HG02610 (cell line): ENCODE measurements at regions not wholly inside any gene's neighbourhood (a gene's known extent, or its start where the extent isn't known, plus 50 kb on each side); places are given as distances from the start of the nearest gene placed in this dataset.
"Not testable (repeated sequence)": the region's sequence is repeated elsewhere in the genome, so short reads cannot be mapped to it uniquely, and the experiment has no call there.

ENCODE experiments used
- ATAC-seq: cut with Tn5 transposase; IDR thresholded peaks from one replicate; pipeline ENCODE4 v1.9.1; 2021; ENCODE audit warnings: mild to moderate bottlenecking, moderate library complexity; ENCODE audit not compliant: unreplicated experiment

DNA sequence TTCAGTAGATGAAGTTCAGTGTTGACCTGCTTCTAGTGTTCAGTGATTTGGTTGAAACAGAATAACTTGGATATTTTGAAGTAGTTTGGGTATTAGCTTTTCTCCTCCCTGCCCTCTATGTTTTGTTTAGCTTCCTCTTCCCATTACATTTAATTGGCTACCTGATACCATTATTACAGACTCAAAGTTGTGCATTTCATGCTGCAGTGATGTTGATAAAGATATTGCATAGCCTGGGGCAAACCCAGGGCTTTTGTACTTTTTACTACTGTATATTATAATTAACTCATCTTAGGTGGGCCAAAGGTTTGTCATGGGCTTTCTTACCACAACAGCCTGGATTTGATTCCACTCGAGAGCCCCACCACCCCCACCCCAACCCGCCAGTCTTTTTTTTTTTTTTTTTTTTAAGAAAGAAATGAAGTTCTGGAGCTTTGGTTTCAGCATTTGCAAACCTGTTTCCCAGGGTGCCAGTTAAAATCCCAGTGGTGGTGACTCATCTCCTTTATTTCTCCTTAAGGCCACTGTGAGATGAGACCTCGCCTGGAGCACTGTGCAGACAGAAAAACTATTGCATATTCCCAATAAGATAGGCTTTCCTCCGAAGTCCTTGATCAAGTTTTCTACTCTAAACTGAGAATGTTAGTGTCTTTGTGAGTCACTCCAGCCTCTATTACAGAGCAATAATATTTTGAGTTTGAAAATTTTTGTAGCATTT, 393.7 kb upstream of the FANCL start:
- no peak for ATAC-seq

DNA sequence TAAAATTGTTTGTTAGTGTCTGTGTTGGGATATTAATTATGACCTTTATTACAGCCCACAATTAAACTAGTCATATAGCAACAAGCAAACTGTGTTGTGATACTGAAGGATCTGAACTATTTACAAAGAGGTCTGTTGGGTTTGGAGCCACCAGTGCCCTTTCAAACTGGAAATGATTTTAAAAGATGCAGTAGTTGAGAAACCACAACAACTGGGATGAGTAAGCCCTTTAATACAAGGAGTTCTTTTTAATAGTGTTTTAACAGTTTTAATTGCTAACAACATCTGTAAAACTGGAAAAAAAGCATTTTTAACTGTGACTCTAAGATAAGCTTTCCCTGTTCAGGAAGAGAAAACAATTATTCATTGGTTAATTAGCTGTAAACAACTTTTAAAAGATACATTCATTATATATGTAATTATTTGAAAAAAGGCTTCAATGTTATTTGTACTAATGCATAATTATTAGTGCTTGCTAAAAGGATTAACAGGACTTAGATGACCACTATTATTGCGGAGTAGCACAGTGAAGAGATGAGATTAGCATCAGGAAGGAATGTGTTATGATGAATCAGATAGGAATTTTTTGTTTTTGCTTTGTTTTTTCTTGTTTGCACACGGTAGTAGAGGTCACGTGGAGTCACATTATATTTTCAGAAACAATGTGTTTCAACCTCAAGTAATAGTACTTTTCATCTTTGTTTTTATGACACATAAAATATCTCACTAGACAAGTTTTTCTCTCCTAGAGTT, 392.7 kb upstream of the FANCL start:
- no peak for ATAC-seq

DNA sequence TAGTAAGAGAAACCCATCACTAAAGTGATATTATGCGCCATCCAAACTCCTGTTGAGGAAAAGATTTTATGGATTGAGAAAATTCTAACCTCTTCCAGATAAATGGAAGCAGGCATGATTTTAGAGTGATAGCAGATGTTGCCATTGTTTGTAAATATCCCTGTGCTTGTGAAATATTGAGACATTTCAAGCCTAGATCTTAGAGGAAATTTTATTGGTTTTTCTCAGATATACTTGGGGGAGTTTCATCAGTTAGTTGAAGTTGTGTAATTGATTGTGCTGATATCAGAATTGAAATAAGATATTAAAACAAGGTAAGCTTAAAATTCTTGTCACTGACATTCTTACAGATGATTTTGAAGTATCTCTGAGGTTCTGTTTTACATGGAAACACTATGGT, 390.9 kb upstream of the FANCL start:
- no peak for ATAC-seq

DNA sequence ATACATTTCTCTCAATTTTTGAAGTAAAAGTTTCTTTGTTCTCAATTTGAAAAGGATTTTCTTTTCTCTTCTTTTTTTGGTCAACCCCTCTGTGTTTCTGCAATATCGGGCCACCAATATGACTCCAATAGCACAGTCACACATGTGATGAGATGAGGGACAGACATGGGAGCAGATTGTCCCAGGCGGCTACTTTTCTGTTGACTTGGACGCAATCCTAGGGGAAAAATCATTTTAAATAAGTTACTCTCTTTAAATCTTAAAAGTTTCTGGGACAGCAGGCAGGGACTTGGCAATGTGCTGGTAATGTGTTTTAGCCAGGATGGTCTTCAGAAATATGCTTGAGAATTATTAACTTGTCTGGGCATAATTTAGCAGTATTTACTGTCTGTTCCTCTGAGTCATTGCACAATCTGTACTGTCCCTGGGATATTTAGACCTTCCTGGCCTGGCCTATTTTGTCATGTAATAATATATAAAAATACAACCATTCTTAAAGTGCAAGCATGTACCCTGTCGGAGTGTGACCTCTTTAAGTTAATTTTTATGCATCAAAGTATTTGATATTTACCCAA, 388.5 kb upstream of the FANCL start:
- ATAC-seq, result no peak

DNA sequence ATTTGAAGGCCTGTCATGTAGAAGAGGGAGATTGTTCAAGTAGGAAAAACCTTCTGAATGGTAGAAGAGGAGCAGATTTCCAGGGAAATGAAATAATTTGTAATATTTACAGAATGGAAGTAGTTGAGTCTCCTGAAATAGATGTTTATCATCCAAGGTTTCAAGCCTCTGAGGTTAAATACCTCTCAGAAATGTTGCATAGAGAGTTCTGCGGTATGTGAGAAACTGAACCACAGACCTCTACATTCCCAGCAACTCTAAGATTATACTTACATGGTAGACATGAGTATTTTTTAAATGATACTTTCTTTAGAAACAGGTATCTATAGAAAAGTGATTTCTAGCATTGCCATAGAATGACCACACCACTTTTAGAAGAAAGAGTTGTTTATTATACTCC, 379.8 kb upstream of the FANCL start:
- no peak for ATAC-seq

DNA sequence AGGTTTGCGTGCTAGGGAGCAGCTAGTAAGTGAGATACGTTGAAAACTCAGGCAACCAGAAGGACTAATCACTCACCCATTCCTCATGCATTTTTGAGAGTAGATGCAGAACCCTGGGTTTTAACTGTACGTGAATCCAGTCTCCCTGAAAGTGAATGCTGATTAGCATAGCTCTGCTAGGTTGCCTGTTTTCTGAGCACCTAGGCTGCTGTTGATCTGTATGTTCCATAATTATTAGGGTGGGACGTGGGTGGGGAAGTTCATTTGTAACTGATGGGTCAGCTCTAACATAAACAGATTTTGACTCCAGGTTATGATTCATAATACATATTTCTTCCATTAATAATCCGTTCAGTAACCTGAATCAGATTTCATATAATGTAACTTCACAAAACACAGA, 379.0 kb upstream of the FANCL start:
- ATAC-seq, result no peak

DNA sequence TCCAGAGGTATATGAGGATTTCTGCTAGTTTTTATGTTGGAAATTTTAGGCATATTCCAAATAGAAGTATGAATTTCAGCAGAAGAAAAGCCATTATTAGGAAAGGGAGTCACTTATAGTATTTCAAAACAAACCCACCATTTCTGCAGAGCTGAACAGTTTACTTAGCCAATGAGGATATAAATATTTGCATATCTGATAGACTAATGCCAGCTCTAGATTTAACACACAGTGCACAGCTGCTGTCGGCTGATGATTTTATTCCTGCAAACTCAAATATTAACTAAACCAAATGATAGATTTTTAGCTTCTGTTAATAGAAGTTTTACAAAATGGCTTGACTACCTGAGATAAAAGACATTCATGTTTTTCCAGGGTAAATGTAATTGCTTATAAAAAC, 375.8 kb upstream of the FANCL start:
- ATAC-seq, result no peak

DNA sequence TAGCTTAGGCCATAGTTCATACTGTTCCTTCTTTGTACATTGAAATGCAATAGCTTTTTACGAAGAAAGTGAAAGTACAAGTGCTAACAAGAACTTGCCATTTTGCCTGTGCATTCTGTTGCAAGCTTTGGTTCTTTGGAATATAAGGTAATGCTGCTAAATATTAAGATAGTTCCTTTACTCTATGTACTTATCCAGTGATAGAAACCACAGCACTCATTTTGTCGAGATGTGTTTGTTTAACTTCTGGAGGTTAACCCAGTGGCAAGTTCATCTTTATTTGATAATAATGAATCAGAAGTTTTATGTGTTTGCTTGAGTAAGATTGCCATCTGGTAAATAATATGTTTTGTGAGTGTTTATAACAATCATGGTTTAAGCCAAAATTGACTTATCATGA, 373.1 kb upstream of the FANCL start:
- ATAC-seq, result no peak

DNA sequence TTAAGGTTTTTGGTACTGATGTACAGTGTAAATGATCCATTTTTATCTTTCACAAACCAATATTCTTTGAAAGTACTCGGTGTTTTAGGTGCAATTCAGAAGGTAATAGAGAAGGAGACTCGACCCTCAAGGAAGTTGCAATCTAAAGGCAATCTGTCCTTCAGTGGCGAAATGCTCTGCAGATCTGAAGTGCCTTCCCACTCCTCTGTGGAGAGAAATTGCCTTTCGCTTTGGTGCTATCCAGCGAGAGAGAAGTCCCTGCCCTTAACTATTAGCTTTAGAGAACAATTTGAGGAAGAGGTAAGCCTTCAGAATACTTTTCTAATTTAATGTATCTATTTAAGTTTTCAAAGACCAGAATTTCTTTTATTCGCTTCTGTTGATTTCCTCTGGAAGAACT, 371.8 kb upstream of the FANCL start:
- ATAC-seq, result no peak

DNA sequence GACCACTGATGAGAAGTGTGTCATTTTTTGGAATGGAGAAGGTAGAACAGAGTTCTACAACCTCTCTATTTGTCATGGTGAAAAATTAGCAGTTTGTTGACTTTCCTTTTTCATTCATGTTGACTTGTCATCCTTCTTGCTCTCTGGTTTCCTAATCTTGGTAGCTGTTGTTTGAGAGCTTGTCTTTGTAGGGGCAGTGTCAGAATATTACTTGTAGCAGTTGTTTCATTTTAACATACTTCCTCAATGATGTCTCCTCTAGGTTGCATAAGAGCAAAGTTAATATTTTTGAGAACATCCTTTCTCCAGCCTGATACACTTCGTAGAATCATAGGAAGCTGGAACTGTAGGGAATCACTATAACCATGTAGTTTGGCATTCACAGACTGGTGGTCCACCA, 368.2 kb upstream of the FANCL start:
- ATAC-seq, result no peak

DNA sequence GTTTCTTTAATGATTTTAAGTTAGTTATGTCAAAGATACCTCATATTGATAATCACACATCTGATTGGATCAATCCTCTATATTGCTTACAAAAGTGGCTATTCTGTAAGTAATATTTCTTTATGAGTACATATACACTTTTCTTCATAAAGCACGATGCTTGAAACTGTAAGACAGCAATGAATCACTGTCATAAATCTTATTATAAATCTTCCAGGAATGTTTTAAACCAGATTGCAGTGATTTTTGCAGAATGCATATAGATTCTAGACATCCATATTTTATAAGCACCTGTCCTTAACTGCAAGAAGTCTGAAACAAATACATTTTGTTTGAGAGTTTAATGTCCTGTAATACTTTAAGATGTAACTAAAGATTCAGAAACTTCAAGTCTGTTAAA, 367.0 kb upstream of the FANCL start:
- ATAC-seq, result no peak

DNA sequence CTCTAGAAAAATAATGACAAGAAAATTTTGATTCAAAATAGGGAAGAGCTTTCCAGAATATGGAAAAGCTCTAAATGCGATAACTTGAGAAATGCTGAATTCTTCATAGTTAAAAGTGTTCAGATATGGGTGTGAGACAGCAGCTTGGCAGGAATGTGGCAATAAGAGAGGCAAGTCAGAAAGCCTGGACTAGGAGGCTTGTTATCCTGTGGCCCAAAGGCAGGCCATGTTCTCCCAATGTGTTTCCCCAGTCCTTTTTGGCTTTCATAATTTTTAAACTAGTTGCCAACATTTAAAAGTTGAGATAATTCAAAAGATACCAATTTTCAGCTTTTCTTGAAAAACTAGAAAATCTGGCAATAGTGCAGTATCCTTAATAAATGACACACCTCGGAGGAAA, 366.3 kb upstream of the FANCL start:
- no peak for ATAC-seq

DNA sequence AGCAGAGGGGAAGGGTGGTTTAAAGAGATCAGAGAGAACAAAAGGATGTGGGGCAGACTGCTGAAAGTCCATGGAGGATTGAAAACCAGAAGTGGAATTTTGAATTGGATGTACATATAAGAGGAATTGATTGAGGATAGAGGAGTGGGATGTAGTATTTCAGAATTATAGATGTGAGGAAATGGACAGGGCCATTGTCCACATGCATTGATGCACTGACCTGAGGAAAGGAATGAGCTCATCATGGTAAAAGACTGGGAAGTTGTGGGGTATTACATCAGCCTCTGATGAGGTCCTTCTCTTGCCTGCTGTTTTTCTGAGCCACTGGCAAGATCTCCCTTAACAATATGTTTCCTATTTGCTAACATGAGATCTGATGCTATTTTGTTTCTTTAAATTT, 365.7 kb upstream of the FANCL start:
- no peak for ATAC-seq

DNA sequence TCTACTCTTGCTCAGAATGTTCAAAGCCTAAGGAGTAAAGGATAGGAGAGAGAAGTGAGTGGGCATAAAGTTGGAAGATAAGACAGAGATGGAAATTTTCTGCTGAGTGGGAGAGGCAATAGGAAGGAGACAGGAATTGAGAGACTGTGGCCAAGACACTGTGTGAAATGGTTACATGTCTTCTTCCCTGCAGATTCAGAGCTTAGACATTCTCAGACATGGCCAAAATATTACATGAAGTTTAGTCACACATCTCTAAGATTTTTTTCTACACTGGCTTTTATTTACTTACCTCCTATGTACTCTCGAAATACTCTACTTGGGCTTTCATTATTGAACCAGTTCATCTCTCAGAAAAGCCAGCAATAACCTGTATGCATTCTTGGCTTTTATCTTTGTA, 363.0 kb upstream of the FANCL start:
- ATAC-seq, result no peak

DNA sequence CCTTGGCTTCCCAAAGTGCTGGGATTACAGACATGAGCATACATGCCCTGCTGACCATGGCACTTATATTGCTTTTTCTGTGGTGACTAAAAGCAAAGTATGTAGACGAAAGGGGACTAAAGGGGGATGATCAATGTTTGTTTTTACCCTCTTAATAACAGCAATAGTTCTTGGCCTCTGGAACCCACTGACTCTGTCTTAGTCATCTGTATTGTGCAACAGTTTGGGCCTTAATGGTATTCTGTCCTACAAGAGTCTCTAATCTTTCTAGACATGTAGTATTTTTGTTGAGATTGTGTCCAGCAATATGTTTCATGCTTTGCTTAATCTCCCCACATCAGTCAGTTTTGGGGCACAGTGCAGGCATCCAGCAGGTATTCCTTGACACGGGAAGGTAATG, 359.9 kb upstream of the FANCL start:
- no peak for ATAC-seq

DNA sequence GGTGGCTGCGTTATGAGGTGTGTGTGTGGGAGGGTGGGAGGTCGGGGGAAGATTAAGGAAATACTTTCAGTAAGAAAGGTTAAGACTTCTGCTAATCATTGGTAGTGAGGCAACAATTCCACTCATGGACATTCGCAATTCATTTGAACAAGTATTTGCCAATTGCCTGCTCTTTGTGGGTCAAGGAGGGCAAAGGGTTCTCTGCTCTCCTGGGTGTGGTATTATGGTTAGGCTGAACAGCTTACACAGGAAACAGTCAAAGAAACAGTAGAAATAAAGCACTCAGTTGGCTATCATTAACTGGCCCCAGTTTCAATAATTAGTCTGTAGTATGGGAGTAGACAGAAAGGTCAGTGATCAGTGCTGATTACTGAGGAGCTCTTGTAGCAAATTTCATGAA, 357.0 kb upstream of the FANCL start:
- no peak for ATAC-seq

DNA sequence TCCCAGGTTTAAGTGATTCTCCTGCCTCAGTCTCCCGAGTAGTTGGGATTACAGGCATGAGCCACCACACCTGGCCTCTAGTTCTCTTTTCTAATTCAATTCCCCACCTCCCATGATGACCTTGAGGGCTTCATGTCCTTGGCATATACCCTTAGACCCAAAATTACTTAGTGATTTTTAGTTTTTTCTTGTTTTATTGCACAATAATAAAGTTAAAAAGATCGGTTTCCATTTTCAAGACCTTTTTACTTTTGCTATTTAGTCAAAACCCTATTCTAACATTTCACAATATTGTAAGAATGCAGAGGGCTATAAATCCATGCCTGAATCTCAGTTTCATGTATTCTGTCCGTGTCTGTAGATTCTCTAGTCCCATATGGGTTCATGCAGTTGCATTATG, 354.6 kb upstream of the FANCL start:
- no peak for ATAC-seq

DNA sequence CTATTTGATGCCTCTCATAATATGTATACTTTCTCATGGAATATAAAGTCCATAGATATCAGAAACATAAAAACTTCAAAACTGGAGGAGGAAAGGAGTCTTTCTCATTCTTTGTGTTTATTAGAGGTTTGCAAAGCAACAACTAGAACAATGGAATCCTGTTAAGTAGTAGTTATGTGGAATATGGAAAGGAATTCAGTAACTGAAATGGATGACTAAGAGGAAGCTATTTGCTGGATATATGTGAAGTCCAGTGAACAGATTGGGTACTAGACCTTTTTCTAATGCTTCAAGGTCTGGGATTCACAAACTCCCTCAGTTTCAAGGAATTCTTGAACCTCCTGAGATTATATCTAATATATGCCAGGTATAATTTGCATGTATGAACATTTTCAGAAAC, 353.6 kb upstream of the FANCL start:
- no peak for ATAC-seq

DNA sequence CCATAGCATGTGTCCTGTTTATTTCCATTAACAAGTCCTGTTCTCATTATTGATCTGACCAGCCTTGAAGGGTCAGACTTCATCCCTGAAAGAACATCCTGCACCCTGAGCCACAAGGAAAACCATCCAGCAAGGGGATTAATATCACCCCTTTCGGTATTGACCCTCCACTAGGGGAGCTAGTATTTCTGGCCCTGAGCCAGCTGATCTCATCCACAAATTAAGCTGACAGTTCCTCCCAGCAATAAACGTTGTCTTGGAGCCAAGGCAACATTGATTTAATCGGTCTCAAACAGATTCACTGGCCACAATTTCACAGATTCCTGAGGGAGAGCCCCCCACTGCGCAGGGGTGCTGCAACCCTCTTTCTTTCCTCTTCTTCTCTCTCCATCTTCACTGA, 353.1 kb upstream of the FANCL start:
- ATAC-seq, result no peak

DNA sequence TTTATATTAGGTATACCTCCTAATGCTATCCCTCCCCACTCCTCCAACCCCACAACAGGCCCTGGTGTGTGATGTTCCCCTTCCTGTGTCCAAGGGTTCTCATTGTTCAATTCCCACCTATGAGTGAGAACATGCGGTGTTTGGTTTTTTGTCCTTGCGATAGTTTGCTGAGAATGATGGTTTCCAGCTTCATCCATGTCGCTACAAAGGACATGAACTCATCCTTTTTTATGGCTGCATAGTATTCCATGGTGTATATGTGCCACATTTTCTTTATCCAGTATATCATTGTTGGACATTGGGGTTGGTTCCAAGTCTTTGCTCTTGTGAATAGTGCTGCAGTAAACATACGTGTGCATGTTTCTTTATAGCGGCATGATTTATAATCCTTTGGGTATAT, 345.1 kb upstream of the FANCL start:
- ATAC-seq, result not testable (repeated sequence)

DNA sequence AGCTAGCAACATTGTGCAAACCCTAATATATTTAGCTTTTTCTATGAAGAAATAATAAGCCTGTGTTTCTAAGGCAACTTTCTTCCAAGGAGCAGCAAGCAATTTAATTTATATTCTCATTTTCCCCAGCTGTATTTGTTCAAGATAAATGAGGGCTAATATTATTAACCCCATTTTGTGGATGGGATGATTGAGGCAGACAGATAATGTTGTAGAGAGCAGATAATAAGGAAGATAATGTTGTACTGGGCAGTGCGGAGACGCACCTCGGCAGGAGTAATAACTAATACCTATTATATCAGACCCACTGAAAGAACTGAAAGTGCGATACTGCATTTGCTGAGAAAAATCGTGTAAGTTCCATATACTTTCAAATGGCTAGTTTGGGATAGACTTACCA, 344.1 kb upstream of the FANCL start:
- no peak for ATAC-seq

DNA sequence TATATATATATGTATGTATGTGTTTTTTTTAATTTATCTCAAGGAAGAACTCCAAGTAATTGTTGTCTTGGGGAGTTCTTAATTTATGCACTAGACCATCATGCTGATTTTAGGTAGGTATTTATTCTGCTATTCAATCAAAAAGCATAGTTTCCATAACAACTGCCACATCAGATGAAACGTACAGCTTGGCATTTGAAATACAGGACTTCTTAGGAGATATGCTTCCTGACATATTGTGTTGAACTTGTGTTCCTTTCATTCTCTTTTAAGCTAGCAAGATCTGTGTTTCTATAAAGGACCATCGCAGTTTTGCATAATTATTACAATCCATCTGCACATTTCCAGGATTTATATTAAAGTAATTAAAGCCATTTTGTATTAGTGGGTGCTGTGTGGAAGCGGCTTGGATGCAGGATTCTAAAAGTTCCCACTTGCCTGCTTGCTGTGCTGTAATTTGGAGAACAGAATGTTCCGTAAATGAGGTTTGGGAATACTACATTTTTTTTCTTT, 343.5 kb upstream of the FANCL start:
- no peak for ATAC-seq
